Right cardiac atrium (tissue), 5 donors: ENCODE measurements at regions not wholly inside any gene's neighbourhood (a gene's known extent, or its start where the extent isn't known, plus 50 kb on each side); places are given as distances from the start of the nearest gene placed in this dataset.
"Not testable (repeated sequence)": the region's sequence is repeated elsewhere in the genome, so short reads cannot be mapped to it uniquely, and the experiment has no call there.

Experiments used
- ATAC-seq, 2 donors: fragments of 200-7000 bp; cut with Tn5 transposase; one replicate each; pipeline versions ENCODE4 v1.8.0 to v1.9.1; 2020; ENCODE audit warnings: moderate library complexity in 2 of 2, mild to moderate bottlenecking in 1 of 2
- DNase-seq, 3 donors: peaks; one replicate each; pipeline ENCODE4 v3.0.0-alpha.2; 2020
- H3K27ac ChIP-seq: one replicate; pipeline ENCODE4 v1.5.1; 2013; ENCODE audit warnings: mild to moderate bottlenecking, low read length, control low read depth, moderate library complexity
- H3K27me3 ChIP-seq: one replicate; pipeline ENCODE4 v1.6.1; 2013; ENCODE audit not compliant: control insufficient read depth, insufficient read depth
- H3K4me1 ChIP-seq: one replicate; pipeline ENCODE4 v1.6.1; 2013; ENCODE audit warnings: low read length; ENCODE audit not compliant: control insufficient read depth, insufficient read depth
- H3K4me3 ChIP-seq: one replicate; pipeline ENCODE4 v1.5.1; 2013; ENCODE audit warnings: low read length, control low read depth
- H3K9me3 ChIP-seq: one replicate; pipeline ENCODE4 v1.6.1; 2013; ENCODE audit warnings: low read length; ENCODE audit not compliant: control insufficient read depth
- WGBS: extraction: QIAGEN DNeasy Blood & Tissue Kit; methylation state at CpG from one replicate; pipeline ENCODE4 v1.1.7; 2013; 5-methylcytosine and 5-hydroxymethylcytosine counted together
- intact Hi-C, 4 donors: fragments of 100-400 bp; cut with DNase I; formaldehyde crosslinking; loops; one replicate each; pipeline versions ENCODE4 v1.11.0 to v1.14.0; 2022 to 2023
- donor health status: healthy with polysubstance abuse.
- donor health status: DM: no; HTN: yes; CAD: no.
- donor health status: DM: no; HTN: no; CAD: no.
- donor health status: DM: no; HTN: yes; CAD: no; lungs with severe emphysema.
- donor health status: DM: yes; HTN: yes; CAD: no.

- WGBS, result 87% methylated on average over 6 of the region's 6 CpGs
- Histone ChIP-seq H3K9me3 (no peaks in the 10 kb centered on the region), H3K27ac (no peak overlapping the region), H3K4me3 (no peak overlapping the region), H3K4me1 (no peaks in the 10 kb centered on the region), H3K27me3 (no peaks in the 10 kb centered on the region)
- intact Hi-C loops, result no loop called here
- ATAC-seq, result no peak
- DNase-seq, result no peak
Observed at GRCh38 chr1:207244409-207244801, 77.1 kb upstream of the CD55 start.

- WGBS, result 69% methylated on average over 2 of the region's 2 CpGs
- no peaks in the 10 kb centered on the region for H3K9me3 ChIP-seq
Observed at GRCh38 chr1:207245124-207245523, 76.4 kb upstream of the CD55 start.

GRCh38 chr1:207248544-207249198 is 72.8 kb upstream of the CD55 start:
- no peak for DNase-seq
- 37% methylated on average over 3 of the region's 3 CpGs for WGBS

More at GRCh38 chr1:207245124-207245523, 76.4 kb upstream of the CD55 start:
- Histone ChIP-seq H3K4me3 (no peak overlapping the region), H3K27me3 (no peaks in the 10 kb centered on the region), H3K4me1 (no peaks in the 10 kb centered on the region), H3K27ac (no peak overlapping the region)
- DNase-seq (no peak), ATAC-seq (no peak)
- intact Hi-C loops, result no loop called here

GRCh38 chr1:207250431-207250830 is 71.0 kb upstream of the CD55 start:
- DNase-seq, result no peak
- Histone ChIP-seq H3K4me3 (no peak overlapping the region), H3K27ac (no peak overlapping the region), H3K4me1 (no peaks in the 10 kb centered on the region), H3K27me3 (no peaks in the 10 kb centered on the region), H3K9me3 (peaks cover 1% of the 10 kb centered on the region)
- ATAC-seq, result no peak
- intact Hi-C loops, result no loop called here

More at GRCh38 chr1:207248544-207249198, 72.8 kb upstream of the CD55 start:
- H3K4me3 ChIP-seq, result no peak overlapping the region
- no peak for ATAC-seq
- no peaks in the 10 kb centered on the region for H3K27me3 ChIP-seq
- H3K9me3 ChIP-seq, result peaks cover 1% of the 10 kb centered on the region
- no peak overlapping the region for H3K27ac ChIP-seq
- H3K4me1 ChIP-seq, result no peaks in the 10 kb centered on the region
- intact Hi-C loops, result no loop called here

- no peaks in the 10 kb centered on the region for H3K4me1 ChIP-seq
- no peaks in the 10 kb centered on the region for H3K27me3 ChIP-seq
- no peak overlapping the region for H3K4me3 ChIP-seq
- peaks cover 1% of the 10 kb centered on the region for H3K9me3 ChIP-seq
- no peak for DNase-seq
- intact Hi-C loops, result no loop called here
- no peak overlapping the region for H3K27ac ChIP-seq
- no peak for ATAC-seq
- 100% methylated on average over 1 of the region's 1 CpG for WGBS
Observed at GRCh38 chr1:207251066-207251465, 70.4 kb upstream of the CD55 start.

- no peak for ATAC-seq
Observed at GRCh38 chr1:207256869-207257268, 64.6 kb upstream of the CD55 start.

GRCh38 chr1:207259391-207259790 is 62.1 kb upstream of the CD55 start:
- H3K4me1 ChIP-seq, result no peaks in the 10 kb centered on the region
- H3K27me3 ChIP-seq, result no peaks in the 10 kb centered on the region
- H3K4me3 ChIP-seq, result no peak overlapping the region
- ATAC-seq, result peak; percentile 45 to 83
- intact Hi-C loops, result no loop called here
- no peak overlapping the region for H3K27ac ChIP-seq
- no peak for DNase-seq
- H3K9me3 ChIP-seq, result no peaks in the 10 kb centered on the region

More at GRCh38 chr1:207256869-207257268, 64.6 kb upstream of the CD55 start:
- H3K27ac ChIP-seq, result no peak overlapping the region
- H3K4me1 ChIP-seq, result no peaks in the 10 kb centered on the region
- no peak for DNase-seq
- intact Hi-C loops, result no loop called here
- no peak overlapping the region for H3K4me3 ChIP-seq
- H3K27me3 ChIP-seq, result no peaks in the 10 kb centered on the region
- no peaks in the 10 kb centered on the region for H3K9me3 ChIP-seq
- WGBS, result 91% methylated on average over 1 of the region's 1 CpG

GRCh38 chr1:207261971-207262370 is 59.5 kb upstream of the CD55 start:
- no peaks in the 10 kb centered on the region for H3K9me3 ChIP-seq
- no peaks in the 10 kb centered on the region for H3K4me1 ChIP-seq
- no peaks in the 10 kb centered on the region for H3K27me3 ChIP-seq
- ATAC-seq (no peak), DNase-seq (no peak)
- H3K27ac ChIP-seq, result no peak overlapping the region
- intact Hi-C loops, result no loop called here
- H3K4me3 ChIP-seq, result no peak overlapping the region

- H3K4me3 ChIP-seq, H3K9me3 ChIP-seq, H3K27me3 ChIP-seq, intact Hi-C loops, H3K4me1 ChIP-seq, ATAC-seq, DNase-seq, H3K27ac ChIP-seq: not testable (repeated sequence)
- WGBS, result 99% methylated on average over 3 of the region's 3 CpGs
Observed at GRCh38 chr1:207262891-207263290, 58.6 kb upstream of the CD55 start.

- no peak overlapping the region for H3K4me3 ChIP-seq
- ATAC-seq (no peak), DNase-seq (no peak)
- no peaks in the 10 kb centered on the region for H3K9me3 ChIP-seq
- no peaks in the 10 kb centered on the region for H3K4me1 ChIP-seq
- intact Hi-C loops, result no loop called here
- no peaks in the 10 kb centered on the region for H3K27me3 ChIP-seq
- 58% methylated on average over 3 of the region's 3 CpGs for WGBS
- H3K27ac ChIP-seq, result no peak overlapping the region
Observed at GRCh38 chr1:207264663-207265252, 56.7 kb upstream of the CD55 start.

GRCh38 chr1:207268337-207268736 is 53.1 kb upstream of the CD55 start:
- WGBS, result 70% methylated on average over 1 of the region's 1 CpG
- Histone ChIP-seq H3K4me3 (no peak overlapping the region), H3K4me1 (no peaks in the 10 kb centered on the region), H3K9me3 (no peaks in the 10 kb centered on the region), H3K27me3 (no peaks in the 10 kb centered on the region), H3K27ac (no peak overlapping the region)
- ATAC-seq (no peak), DNase-seq (no peak)
- intact Hi-C loops, result no loop called here
